HTR-8/SVneo (cell line): ENCODE measurements at regions not wholly inside any gene's neighbourhood (a gene's known extent, or its start where the extent isn't known, plus 50 kb on each side); places are given as distances from the start of the nearest gene placed in this dataset.

ENCODE experiments used
- DNase-seq: peaks from one replicate; pipeline ENCODE4 v3.0.0; 2011; ENCODE audit warnings: low spot score, mixed read lengths; ENCODE audit not compliant: insufficient read length
- FAIRE-seq: peaks from 2 replicates; lab custom pipeline; 2011; peaks lifted over from hg19 to GRCh38; lab: Jason Lieb, UNC

- DNase-seq, result no peak
- FAIRE-seq, result no peak
These were observed 166.5 kb upstream of the PUDP start for GRCh38 chrX:7314425-7314824.

GRCh38 chrX:7307720-7308119 lies 159.8 kb upstream of the PUDP start:
- DNase-seq (no peak), FAIRE-seq (no peak)

DNA sequence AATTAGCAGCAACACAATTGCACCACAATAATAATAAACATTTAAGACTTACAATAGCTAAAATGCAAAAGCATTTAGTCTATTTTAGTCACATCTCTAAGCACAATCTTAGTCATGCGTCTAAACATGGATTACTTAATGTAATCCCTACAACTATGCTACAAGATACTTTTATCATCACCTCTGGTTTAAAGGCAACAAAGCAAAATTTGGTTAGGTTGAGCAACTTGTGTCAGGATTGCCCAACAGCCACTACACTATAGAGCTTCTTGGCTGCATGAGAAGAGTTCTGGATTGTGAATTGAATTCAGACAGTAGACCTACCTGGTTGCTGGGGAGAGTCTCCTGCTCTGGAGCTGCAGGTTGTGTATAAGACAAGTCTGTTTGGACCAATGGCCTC lies 146.5 kb upstream of the PUDP start:
- FAIRE-seq (no peak), DNase-seq (no peak)

DNA sequence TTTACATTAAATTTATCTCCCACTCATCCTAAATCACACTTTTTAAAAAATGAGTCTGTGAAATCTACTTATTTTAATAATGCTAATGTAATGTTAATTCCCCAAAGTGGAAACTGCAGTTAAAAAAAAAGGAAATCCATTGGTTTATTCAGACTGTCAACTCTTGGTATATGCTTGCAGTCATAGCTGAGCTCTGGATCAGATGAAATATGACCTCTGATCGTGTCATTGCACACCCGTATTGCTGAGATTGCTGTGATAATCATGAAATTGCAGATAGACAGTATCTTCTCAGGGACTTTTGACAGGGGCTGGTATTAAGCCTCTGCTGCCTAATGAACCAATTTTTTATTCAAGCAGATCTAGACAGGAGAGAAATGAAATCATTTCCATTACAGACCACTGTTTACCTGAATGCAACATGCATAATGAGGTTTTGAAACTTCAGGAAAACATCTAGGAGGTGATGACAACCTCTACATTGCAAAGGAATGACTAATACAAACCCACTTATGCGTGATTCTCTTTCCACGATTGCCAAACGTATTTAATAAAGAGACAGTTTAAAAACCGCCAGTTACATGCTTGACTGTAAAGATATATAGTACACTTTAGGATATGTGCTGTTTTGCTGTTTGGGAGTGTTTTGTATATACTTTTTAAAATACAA lies 138.3 kb upstream of the PUDP start:
- FAIRE-seq (no peak), DNase-seq (no peak)

GRCh38 chrX:7285765-7286164 lies 137.8 kb upstream of the PUDP start:
- DNase-seq, result no peak
- FAIRE-seq, result no peak

DNA sequence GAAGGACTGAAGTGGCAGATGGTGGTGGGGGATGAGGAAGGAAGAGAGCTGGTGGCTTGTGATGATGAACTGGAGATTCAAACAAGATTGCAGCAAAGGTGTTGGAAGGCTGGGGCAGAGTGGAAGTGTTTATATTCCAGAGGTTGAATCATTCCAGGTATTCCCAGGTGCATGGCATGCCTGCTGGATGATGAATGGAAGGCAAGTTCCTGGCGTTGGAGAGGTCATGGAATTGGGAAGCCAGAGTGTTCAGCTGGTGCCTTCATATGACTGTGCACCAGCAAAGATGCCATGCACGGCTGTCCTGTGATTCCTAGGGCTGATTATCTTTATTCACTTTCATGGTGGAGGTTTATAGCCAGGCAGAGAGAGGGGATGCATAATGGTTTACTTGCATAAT lies 135.8 kb upstream of the PUDP start:
- no peak for DNase-seq
- no peak for FAIRE-seq

- no peak for FAIRE-seq
- no peak for DNase-seq
These were observed 132.6 kb upstream of the PUDP start for GRCh38 chrX:7280520-7280919.

GRCh38 chrX:7272346-7272745 lies 124.4 kb upstream of the PUDP start:
- FAIRE-seq, result no peak
- DNase-seq, result no peak

- FAIRE-seq (no peak), DNase-seq (no peak)
These were observed 123.0 kb upstream of the PUDP start for GRCh38 chrX:7270933-7271332.

GRCh38 chrX:7269991-7270390 lies 122.0 kb upstream of the PUDP start:
- FAIRE-seq, result no peak
- DNase-seq, result no peak

- DNase-seq (no peak), FAIRE-seq (no peak)
These were observed 121.6 kb upstream of the PUDP start for GRCh38 chrX:7269589-7269988.

GRCh38 chrX:7266288-7266687 lies 118.3 kb upstream of the PUDP start:
- FAIRE-seq (no peak), DNase-seq (no peak)

- DNase-seq (no peak), FAIRE-seq (no peak)
These were observed 116.4 kb upstream of the PUDP start for GRCh38 chrX:7264399-7264798.

DNA sequence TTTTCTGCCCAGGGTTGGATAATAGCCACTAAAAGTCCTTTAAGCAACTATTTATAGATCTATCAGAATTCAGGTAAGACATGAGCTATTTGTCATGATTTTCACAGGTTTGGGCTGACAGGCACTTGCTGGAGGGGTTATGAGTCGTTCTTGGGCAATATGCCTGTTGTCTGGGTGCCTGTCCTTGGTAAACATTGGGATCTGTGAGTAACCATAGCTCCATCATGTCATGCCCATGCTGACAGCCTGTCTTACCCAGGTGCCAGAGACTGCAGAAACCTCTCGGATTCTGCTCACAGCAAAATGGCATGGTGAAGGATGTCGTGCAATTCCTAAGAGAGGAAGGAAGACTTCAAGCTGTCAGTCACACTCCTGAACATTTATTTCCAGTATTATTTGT lies 116.0 kb upstream of the PUDP start:
- DNase-seq (no peak), FAIRE-seq (no peak)

- DNase-seq (no peak), FAIRE-seq (no peak)
These were observed 115.4 kb upstream of the PUDP start for GRCh38 chrX:7263330-7263729.

DNA sequence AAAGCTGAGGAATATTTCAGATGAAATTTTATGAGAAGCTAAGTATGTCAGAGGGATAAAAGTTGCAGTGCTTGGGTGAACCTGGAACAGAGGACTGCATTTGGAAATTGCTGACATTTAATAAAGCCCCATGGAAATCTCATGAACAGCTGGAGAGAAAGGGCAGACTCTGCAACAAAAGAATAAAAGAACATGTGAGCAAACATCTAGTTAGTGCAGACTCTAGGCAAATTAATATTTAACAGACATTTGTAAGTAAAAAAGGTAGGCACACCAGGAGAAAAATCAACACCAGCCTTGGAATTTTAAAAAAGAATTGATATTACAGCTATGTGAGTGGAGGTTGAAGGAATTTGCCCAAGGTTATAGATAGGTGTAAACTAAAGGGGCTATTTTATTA lies 114.6 kb upstream of the PUDP start:
- FAIRE-seq (no peak), DNase-seq (no peak)

GRCh38 chrX:7261672-7262332 lies 113.8 kb upstream of the PUDP start:
- FAIRE-seq (no peak), DNase-seq (no peak)

DNA sequence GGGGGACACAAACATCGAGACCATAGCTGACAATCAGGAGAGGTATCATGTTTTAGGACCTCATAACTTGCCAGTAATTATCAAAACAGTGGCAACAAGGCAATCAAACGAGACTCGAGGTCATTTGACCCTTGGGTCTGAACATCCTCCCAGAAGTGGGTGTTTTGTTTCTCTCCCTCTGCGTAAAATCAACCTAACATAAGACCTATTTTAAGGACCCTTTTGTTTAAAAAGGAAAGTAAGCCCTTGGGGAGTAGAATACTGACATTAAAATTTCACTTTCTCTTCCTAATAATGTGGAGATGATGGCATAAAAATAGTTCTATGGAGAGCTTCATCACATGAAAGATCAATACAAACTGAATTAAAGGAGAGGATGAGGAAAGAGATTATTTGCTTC lies 106.2 kb upstream of the PUDP start:
- DNase-seq, result no peak

DNA sequence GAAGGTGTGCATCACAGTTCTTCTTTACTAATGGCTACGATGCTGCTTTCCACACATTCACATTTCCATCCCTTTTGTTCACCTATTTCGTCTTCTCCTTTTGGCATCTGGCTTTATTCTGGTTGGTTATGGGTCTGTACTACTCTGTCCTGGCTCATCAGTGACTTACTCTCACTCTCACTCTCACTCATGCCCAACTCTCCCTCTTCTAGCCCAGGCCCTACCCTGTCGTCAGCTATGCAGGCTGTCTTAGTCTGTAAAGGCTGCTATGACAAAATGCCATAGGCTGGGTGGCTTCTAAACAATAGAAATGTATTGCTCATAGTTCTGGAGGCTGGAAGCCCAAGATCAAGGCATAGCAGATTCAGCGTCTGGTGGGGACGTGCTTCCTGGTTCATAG lies 105.6 kb upstream of the PUDP start:
- FAIRE-seq (no peak), DNase-seq (no peak)

More for the DNA sequence above, 106.2 kb upstream of the PUDP start:
- FAIRE-seq, result no peak

DNA sequence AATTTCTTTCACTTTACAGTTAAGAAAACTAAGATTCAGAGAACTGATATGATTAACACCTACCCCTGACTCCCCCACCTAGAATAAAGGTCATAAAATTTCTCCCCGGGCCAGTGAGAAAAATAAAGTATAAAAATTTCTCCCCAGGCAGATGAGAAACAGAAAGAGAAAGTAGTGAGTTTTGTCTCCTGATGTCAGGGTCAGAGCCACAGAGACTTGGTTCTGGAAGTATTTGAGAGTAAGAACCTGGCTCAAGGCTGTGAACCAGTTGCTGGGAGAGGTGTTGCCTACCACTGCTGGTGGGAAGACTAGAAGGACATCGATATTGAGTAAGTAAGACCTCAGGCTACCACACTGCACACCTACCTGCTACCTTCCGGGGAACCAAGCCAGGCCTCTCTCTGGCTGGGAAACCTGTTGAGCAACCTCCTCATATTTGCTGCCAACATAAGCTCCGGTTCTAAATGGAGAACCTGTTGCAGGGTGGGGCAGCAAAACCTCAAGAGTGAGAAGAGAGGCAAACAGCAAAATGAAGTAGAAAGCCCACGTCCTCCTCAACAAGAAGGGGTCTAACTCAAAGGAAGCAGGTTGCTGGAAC lies 104.2 kb upstream of the PUDP start:
- no peak for DNase-seq
- no peak for FAIRE-seq

GRCh38 chrX:7247346-7247745 lies 99.4 kb upstream of the PUDP start:
- no peak for FAIRE-seq
- DNase-seq, result no peak

DNA sequence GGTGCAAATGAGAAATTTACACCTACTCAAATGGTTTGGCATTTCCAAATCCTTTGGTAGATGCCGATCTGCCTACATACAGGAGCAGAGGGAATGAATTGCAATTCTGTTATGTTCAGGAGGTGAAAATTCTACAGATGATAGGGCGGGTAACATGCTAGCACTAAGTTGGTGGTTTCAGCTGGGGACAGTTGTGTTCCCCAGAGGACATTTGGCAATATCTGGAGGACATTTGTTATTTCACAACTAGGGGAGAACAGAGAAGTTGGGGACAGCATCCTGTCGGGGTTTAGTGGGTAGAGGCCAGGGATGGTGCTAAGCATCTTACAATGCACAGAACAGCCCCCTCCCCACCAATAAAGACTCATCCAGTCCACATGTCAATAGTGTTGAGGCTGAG lies 96.5 kb upstream of the PUDP start:
- DNase-seq (no peak), FAIRE-seq (no peak)
